Neural crest cell (in vitro differentiated cells): ENCODE measurements at regions not wholly inside any gene's neighbourhood (a gene's known extent, or its start where the extent isn't known, plus 50 kb on each side); places are given as distances from the start of the nearest gene placed in this dataset.

Experiments
- DNase-seq: peaks from one replicate; pipeline ENCODE4 v3.0.0; 2021; ENCODE audit warnings: low read depth, mixed read lengths, low spot score
- H3K27ac Mint-ChIP-seq: one replicate; pipeline ENCODE4 v1.8.0; 2021; ENCODE audit warnings: mild to moderate bottlenecking, mixed read lengths; ENCODE audit not compliant: unreplicated experiment
- H3K27me3 Mint-ChIP-seq: 2 replicates; pipeline ENCODE4 v1.8.0; 2021; ENCODE audit warnings: low read depth, mild to moderate bottlenecking, mixed read lengths
- H3K36me3 Mint-ChIP-seq: 2 replicates; pipeline ENCODE4 v1.8.0; 2021; ENCODE audit warnings: low read depth, mild to moderate bottlenecking, mixed read lengths
- H3K4me1 Mint-ChIP-seq: 2 replicates; pipeline ENCODE4 v1.8.0; 2021; ENCODE audit warnings: mixed read lengths
- H3K4me3 Mint-ChIP-seq: one replicate; pipeline ENCODE4 v1.8.0; 2021; ENCODE audit warnings: mild to moderate bottlenecking, mixed read lengths
- H3K9me3 Mint-ChIP-seq: 2 replicates; pipeline ENCODE4 v1.8.0; 2021; ENCODE audit warnings: mixed read lengths
- TF ChIP-seq, protein P1 (sequence below): fragments of 200-600 bp; sonication (generic); conservative IDR thresholded peaks from 2 replicates; pipeline ENCODE4 v1.5.0; 2021; ENCODE audit warnings: antibody characterized with exemption, mild to moderate bottlenecking

- Mint-ChIP-seq H3K36me3 (no peaks in the 10 kb centered on the region), H3K9me3 (no peaks in the 10 kb centered on the region), H3K4me1 (no peaks in the 10 kb centered on the region), H3K27me3 (no peaks in the 10 kb centered on the region), H3K27ac (no peak overlapping the region), H3K4me3 (no peak overlapping the region)
- DNase-seq: no peak
- TF ChIP-seq, protein P1, sequence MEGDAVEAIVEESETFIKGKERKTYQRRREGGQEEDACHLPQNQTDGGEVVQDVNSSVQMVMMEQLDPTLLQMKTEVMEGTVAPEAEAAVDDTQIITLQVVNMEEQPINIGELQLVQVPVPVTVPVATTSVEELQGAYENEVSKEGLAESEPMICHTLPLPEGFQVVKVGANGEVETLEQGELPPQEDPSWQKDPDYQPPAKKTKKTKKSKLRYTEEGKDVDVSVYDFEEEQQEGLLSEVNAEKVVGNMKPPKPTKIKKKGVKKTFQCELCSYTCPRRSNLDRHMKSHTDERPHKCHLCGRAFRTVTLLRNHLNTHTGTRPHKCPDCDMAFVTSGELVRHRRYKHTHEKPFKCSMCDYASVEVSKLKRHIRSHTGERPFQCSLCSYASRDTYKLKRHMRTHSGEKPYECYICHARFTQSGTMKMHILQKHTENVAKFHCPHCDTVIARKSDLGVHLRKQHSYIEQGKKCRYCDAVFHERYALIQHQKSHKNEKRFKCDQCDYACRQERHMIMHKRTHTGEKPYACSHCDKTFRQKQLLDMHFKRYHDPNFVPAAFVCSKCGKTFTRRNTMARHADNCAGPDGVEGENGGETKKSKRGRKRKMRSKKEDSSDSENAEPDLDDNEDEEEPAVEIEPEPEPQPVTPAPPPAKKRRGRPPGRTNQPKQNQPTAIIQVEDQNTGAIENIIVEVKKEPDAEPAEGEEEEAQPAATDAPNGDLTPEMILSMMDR: no peak
Measured at GRCh38 chr1:98487620-98488019, 173.9 kb upstream of the SNX7 start.

GRCh38 chr1:98482611-98483010 is 178.9 kb upstream of the SNX7 start:
- Mint-ChIP-seq H3K4me3 (no peak overlapping the region), H3K27ac (no peak overlapping the region), H3K36me3 (no peaks in the 10 kb centered on the region), H3K4me1 (no peaks in the 10 kb centered on the region), H3K27me3 (no peaks in the 10 kb centered on the region), H3K9me3 (no peaks in the 10 kb centered on the region)
- TF ChIP-seq, protein P1: no peak
- no peak for DNase-seq

DNA sequence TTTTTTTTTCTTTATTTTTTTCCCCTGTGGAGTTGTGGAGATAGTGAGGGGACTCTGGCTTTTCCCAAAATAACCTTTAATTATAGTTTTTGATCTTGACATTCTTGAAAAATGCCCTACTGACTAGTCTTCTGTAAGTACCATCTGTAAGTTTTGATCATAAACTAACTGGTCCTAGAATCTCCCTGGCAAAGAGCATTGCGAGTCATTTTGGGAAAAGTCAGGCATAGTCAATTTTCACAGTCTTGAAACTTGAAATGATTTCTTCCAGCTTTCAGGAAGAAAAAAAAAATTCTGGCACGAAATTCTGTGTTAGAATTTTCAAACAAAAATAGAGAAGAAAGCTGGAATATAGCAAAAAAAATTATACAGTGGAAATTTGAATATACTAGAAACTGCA is 181.2 kb upstream of the SNX7 start:
- DNase-seq: no peak

GRCh38 chr1:98478121-98478520 is 183.4 kb upstream of the SNX7 start:
- no peak overlapping the region for H3K4me3 Mint-ChIP-seq
- no peaks in the 10 kb centered on the region for H3K27me3 Mint-ChIP-seq
- no peaks in the 10 kb centered on the region for H3K4me1 Mint-ChIP-seq
- H3K36me3 Mint-ChIP-seq: no peaks in the 10 kb centered on the region
- DNase-seq: no peak
- H3K27ac Mint-ChIP-seq: no peak overlapping the region
- no peaks in the 10 kb centered on the region for H3K9me3 Mint-ChIP-seq
- TF ChIP-seq, protein P1: no peak

More for the DNA sequence above, 181.2 kb upstream of the SNX7 start:
- no peaks in the 10 kb centered on the region for H3K4me1 Mint-ChIP-seq
- H3K36me3 Mint-ChIP-seq: no peaks in the 10 kb centered on the region
- H3K4me3 Mint-ChIP-seq: no peak overlapping the region
- no peak overlapping the region for H3K27ac Mint-ChIP-seq
- H3K27me3 Mint-ChIP-seq: no peaks in the 10 kb centered on the region
- no peaks in the 10 kb centered on the region for H3K9me3 Mint-ChIP-seq
- TF ChIP-seq, protein P1: no peak

DNA sequence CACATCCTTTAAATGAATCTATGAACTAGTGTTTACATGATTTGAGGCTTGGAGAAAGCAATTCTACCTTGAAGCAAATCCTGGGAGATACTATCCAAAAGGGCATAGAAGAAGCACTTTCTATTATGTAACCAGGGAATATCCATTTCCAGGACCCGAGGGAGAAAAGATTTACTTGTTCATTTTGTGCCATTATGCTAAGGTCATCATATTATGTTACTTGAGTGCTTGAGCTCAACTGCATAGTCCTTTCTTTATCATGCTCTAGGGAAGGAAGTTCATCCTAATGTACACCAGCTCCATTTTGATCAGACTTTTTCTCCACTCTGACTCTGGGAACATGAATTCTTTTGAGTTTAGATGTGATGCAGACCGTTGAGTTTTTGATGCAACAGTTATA is 188.6 kb upstream of the SNX7 start:
- Mint-ChIP-seq H3K36me3 (no peaks in the 10 kb centered on the region), H3K4me1 (no peaks in the 10 kb centered on the region), H3K27me3 (no peaks in the 10 kb centered on the region), H3K4me3 (no peak overlapping the region), H3K9me3 (no peaks in the 10 kb centered on the region), H3K27ac (no peak overlapping the region)
- TF ChIP-seq, protein P1: no peak
- DNase-seq: no peak

GRCh38 chr1:98471633-98472032 is 189.9 kb upstream of the SNX7 start:
- H3K27me3 Mint-ChIP-seq: no peaks in the 10 kb centered on the region
- no peaks in the 10 kb centered on the region for H3K4me1 Mint-ChIP-seq
- H3K36me3 Mint-ChIP-seq: no peaks in the 10 kb centered on the region
- no peak overlapping the region for H3K27ac Mint-ChIP-seq
- no peak for DNase-seq
- TF ChIP-seq, protein P1: no peak
- H3K9me3 Mint-ChIP-seq: no peaks in the 10 kb centered on the region
- no peak overlapping the region for H3K4me3 Mint-ChIP-seq
